HepG2 (cell line): ENCODE measurements at regions not wholly inside any gene's neighbourhood (a gene's known extent, or its start where the extent isn't known, plus 50 kb on each side); places are given as distances from the start of the nearest gene placed in this dataset.

Experiments
- ATAC-seq: fragments of 200-7000 bp; cut with Tn5 transposase; 3 replicates; pipeline ENCODE4 v1.9.1; 2020; ENCODE audit warnings: mild to moderate bottlenecking, moderate library complexity
- BruUV-seq: library from RNA; stranded (reverse); fragments of 400-500 nt; replicated peaks from 2 replicates; lab custom pipeline; 2021; lab: Mats Ljungman, UMichigan
- CTCF ChIA-PET: fragments of 300-600 bp; formaldehyde crosslinking; extraction: SDS; loops from one replicate; lab custom pipeline; 2021; ENCODE audit warnings: low total read pairs, inconsistent platforms, low intra/inter-chr PET ratio; lab: Yijun Ruan, JAX
- POLR2A ChIA-PET: fragments of 350-600 bp; sonication (Branson Sonifier 250); formaldehyde crosslinking; loops from one replicate; lab custom pipeline; 2020; ENCODE audit warnings: antibody characterized with exemption, inconsistent platforms; lab: Yijun Ruan, JAX
- DNase-seq: peaks from one replicate; pipeline ENCODE4 v3.0.0-alpha.2; 2015; ENCODE audit warnings: low spot score
- FAIRE-seq: peaks from 3 replicates; lab custom pipeline; 2011; peaks lifted over from hg19 to GRCh38; lab: Jason Lieb, UNC
- H2AFZ ChIP-seq: one replicate; pipeline ENCODE4 v1.6.1; 2011; ENCODE audit warnings: low read length, inconsistent platforms
- H3K27ac ChIP-seq: fragments of 300-600 bp; 3 replicates; pipeline ENCODE4 v1.8.0; 2011; ENCODE audit warnings: mixed run types, mild to moderate bottlenecking, mixed read lengths, low read length, inconsistent platforms; ENCODE audit not compliant: insufficient read depth; ENCODE audit errors: extremely low read length
- H3K27me3 ChIP-seq, 2 experiments: fragments of 200-600 bp in 1 of 2; 2 replicates in 1 of 2; 3 replicates in 1 of 2; pipeline versions ENCODE4 v1.6.0 to v1.8.0; 2011; ENCODE audit warnings: low read length in 2 of 2, mild to moderate bottlenecking in 2 of 2, moderate library complexity in 2 of 2, inconsistent platforms in 1 of 2; ENCODE audit not compliant: insufficient read depth in 2 of 2, control insufficient read depth in 1 of 2
- H3K36me3 ChIP-seq, 2 experiments: fragments of 200-600 bp in 1 of 2; replicated peaks in 1 of 2; 2 replicates in 1 of 2; 3 replicates in 1 of 2; pipeline versions ENCODE4 v1.5.1 to v1.8.0; 2011; ENCODE audit warnings: low read length in 2 of 2, inconsistent platforms in 1 of 2; ENCODE audit not compliant: insufficient read depth in 2 of 2, control insufficient read depth in 1 of 2
- H3K4me1 ChIP-seq: 2 replicates; pipeline ENCODE4 v1.5.1; 2012; ENCODE audit warnings: low read length, inconsistent platforms; ENCODE audit not compliant: insufficient read depth
- H3K4me2 ChIP-seq: 2 replicates; pipeline ENCODE4 v1.6.0; 2011; ENCODE audit warnings: low read depth, low read length, inconsistent platforms
- H3K4me3 ChIP-seq, 3 experiments: fragments of 200-600 bp in 1 of 3; sonication (generic), shearing (Covaris generic) in 1 of 3; replicated peaks in 1 of 3; 2 replicates each; pipeline ENCODE4 v1.5.1; 2011 to 2016; ENCODE audit warnings: low read length in 3 of 3, inconsistent platforms in 2 of 3, low read depth in 2 of 3, mild to moderate bottlenecking in 2 of 3, control low read depth in 1 of 3, mixed read lengths in 1 of 3; ENCODE audit not compliant: insufficient read depth in 1 of 3
- H3K79me2 ChIP-seq: one replicate; pipeline ENCODE4 v1.6.1; 2011; ENCODE audit warnings: low read length, inconsistent platforms; ENCODE audit not compliant: insufficient read depth
- H3K9ac ChIP-seq: 2 replicates; pipeline ENCODE4 v1.6.0; 2011; ENCODE audit warnings: mild to moderate bottlenecking, low read depth, low read length, inconsistent platforms; ENCODE audit not compliant: insufficient read depth
- H3K9me3 ChIP-seq: 2 replicates; pipeline ENCODE4 v1.5.1; 2012; ENCODE audit warnings: mild to moderate bottlenecking, low read length
- H4K20me1 ChIP-seq: 2 replicates; pipeline ENCODE4 v1.6.0; 2011; ENCODE audit warnings: inconsistent platforms, mild to moderate bottlenecking, low read length, moderate library complexity; ENCODE audit not compliant: insufficient read depth
- ASH2L ChIP-seq: fragments of 300-600, 200-600 bp; sonication (generic); IDR thresholded peaks from 2 replicates; pipeline ENCODE4 v1.7.0; 2017; ENCODE audit warnings: low read depth, mild to moderate bottlenecking, moderate library complexity, mixed read lengths, low read length; ENCODE audit not compliant: insufficient read length
- DMAP1 ChIP-seq: IDR thresholded peaks from 2 replicates; pipeline ENCODE4 v1.6.1; 2016
- HIVEP1 ChIP-seq: sonication (generic); formaldehyde crosslinking; IDR thresholded peaks from 2 replicates; pipeline ENCODE4 v1.4.0; 2020; ENCODE audit warnings: mild to moderate bottlenecking, missing genetic modification reagents
- NKX3-1 ChIP-seq: sonication (generic); formaldehyde crosslinking; IDR thresholded peaks from 2 replicates; pipeline ENCODE4 v1.5.0; 2020; ENCODE audit warnings: missing genetic modification reagents
- PCBP1 ChIP-seq: fragments of 200-400 bp; formaldehyde crosslinking; IDR thresholded peaks from 2 replicates; pipeline ENCODE4 v1.6.1; 2017; ENCODE audit warnings: mild to moderate bottlenecking, low read depth, low read length, borderline replicate concordance
- RARA ChIP-seq: IDR thresholded peaks from 2 replicates; pipeline ENCODE4 v1.6.1; 2016; ENCODE audit warnings: missing genetic modification reagents, missing compliant biosample characterization
- SP5 ChIP-seq: IDR thresholded peaks from 2 replicates; pipeline ENCODE4 v1.6.1; 2016; ENCODE audit warnings: low read depth, borderline replicate concordance
- TBX2 ChIP-seq: sonication (generic); formaldehyde crosslinking; IDR thresholded peaks from 2 replicates; pipeline ENCODE4 v1.5.0; 2020; ENCODE audit warnings: missing genetic modification reagents, mild to moderate bottlenecking, borderline replicate concordance
- U2AF1 ChIP-seq: fragments of 200-400 bp; formaldehyde crosslinking; optimal IDR thresholded peaks from 2 replicates; pipeline ENCODE3; 2017; ENCODE audit warnings: mild to moderate bottlenecking, low read depth, low read length
- ZFAT ChIP-seq: sonication (generic); formaldehyde crosslinking; conservative IDR thresholded peaks from 2 replicates; pipeline ENCODE4 v1.8.1; 2023; ENCODE audit warnings: missing genetic modification reagents, inconsistent platforms
- ZNF496 ChIP-seq: sonication (generic); formaldehyde crosslinking; IDR thresholded peaks from 2 replicates; pipeline ENCODE4 v1.8.1; 2023; ENCODE audit warnings: mild to moderate bottlenecking, moderate library complexity, missing genetic modification reagents; ENCODE audit not compliant: insufficient replicate concordance
- ZNF619 ChIP-seq: sonication (generic); formaldehyde crosslinking; IDR thresholded peaks from 2 replicates; pipeline ENCODE4 v1.4.0; 2020; ENCODE audit warnings: mild to moderate bottlenecking, missing genetic modification reagents
- ZNF766 ChIP-seq: sonication (generic); formaldehyde crosslinking; IDR thresholded peaks from 2 replicates; pipeline ENCODE4 v1.5.0; 2020; ENCODE audit warnings: missing genetic modification reagents, borderline replicate concordance
- ZNF891 ChIP-seq: sonication (generic); formaldehyde crosslinking; IDR thresholded peaks from 2 replicates; pipeline ENCODE4 v1.5.0; 2020; ENCODE audit warnings: mild to moderate bottlenecking, missing genetic modification reagents
- WGBS: methylation state at CpG from one replicate; pipeline ENCODE4 v1.1.6; 2017; ENCODE audit warnings: low lambda C conversion rate; 5-methylcytosine and 5-hydroxymethylcytosine counted together
- in situ Hi-C: cut with HindIII; loops from 2 replicates; pipeline ENCODE4 v1.10.0; 2017; ENCODE audit warnings: low pct_unique_long_range_greater_than_20kb; ENCODE audit not compliant: extremely low pct_ligation_motif_present
- intact Hi-C: fragments of 100-400 bp; cut with micrococcal nuclease; formaldehyde crosslinking; loops from one replicate; pipeline ENCODE4 v1.10.0; 2022; ENCODE audit not compliant: unreplicated experiment

DNA sequence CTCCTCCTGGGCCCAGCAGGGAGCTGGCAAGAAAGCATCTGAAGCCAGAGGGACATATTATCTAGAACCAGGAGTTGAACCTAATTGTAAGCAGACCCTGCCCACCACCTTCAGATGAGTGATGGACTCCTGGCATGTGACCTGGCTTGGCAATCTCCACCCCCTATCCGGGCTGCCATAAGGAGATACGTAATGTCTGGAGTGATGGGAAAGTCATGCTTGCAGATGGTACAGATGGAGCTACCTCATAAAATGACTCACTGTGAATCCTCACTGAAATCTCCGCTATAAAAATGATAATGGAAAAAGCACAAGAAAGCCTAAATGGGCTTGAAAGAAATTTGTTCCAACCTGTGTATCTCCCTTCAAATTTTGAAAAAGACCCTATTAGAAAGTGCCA, 157.5 kb downstream of the DMRT2 start:
- no peaks in the 10 kb centered on the region for H3K79me2 ChIP-seq
- no peak overlapping the region for H3K27ac ChIP-seq
- in situ Hi-C loops (no loop called here), intact Hi-C loops (no loop called here)
- WGBS: 52% methylated on average over 3 of the region's 3 CpGs
- DNase-seq (no peak), ATAC-seq (no peak), FAIRE-seq (no peak)
- H3K4me1 ChIP-seq: no peaks in the 10 kb centered on the region
- ChIA-PET POLR2A (no interaction called here), CTCF (no interaction called here)
- no peaks in the 10 kb centered on the region for H3K36me3 ChIP-seq
- no peaks in the 10 kb centered on the region for H3K9me3 ChIP-seq
- no peak overlapping the region for H3K9ac ChIP-seq
- H2AFZ ChIP-seq: no peak overlapping the region
- H4K20me1 ChIP-seq: no peaks in the 10 kb centered on the region
- no peak overlapping the region for H3K4me3 ChIP-seq
- TF ChIP-seq ZNF891 (CRISPR knock-in tag) (no peak), ZNF766 (no peak), ASH2L (no peak), SP5 (CRISPR knock-in tag) (no peak), NKX3-1 (no peak), U2AF1 (no peak), PCBP1 (no peak), RARA (CRISPR knock-in tag) (no peak), ZNF619 (CRISPR knock-in tag) (no peak), HIVEP1 (no peak), ZNF496 (no peak), TBX2 (CRISPR knock-in tag) (no peak), ZFAT (no peak), DMAP1 (CRISPR knock-in tag) (no peak)
- no peak overlapping the region for H3K4me2 ChIP-seq
- BruUV-seq: no TSS peak
- no peaks in the 10 kb centered on the region for H3K27me3 ChIP-seq
